ENCODE measurements at regions not wholly inside any gene's neighbourhood (a gene's known extent, or its start where the extent isn't known, plus 50 kb on each side); places are given as distances from the start of the nearest gene placed in this dataset.

GRCh38 chr2:64762301-64762997, 108.7 kb upstream of the SERTAD2 start:
- TF ChIP-seq CTCF (IDR thresholded peaks at IDR 0.05) (no peak), POLR2A (IDR thresholded peaks at IDR 0.05) (no peak)
